Upper lobe of right lung (tissue), 1 donor: ENCODE measurements at regions not wholly inside any gene's neighbourhood (a gene's known extent, or its start where the extent isn't known, plus 50 kb on each side); places are given as distances from the start of the nearest gene placed in this dataset.

Experiments used
- ATAC-seq: fragments of 200-7000 bp; cut with Tn5 transposase; one replicate; pipeline ENCODE4 v1.9.1; 2020; ENCODE audit warnings: mild to moderate bottlenecking, moderate library complexity
- DNase-seq: peaks from one replicate; pipeline ENCODE4 v3.0.0-alpha.2; 2020
- H3K27ac ChIP-seq: fragments of 200-600 bp; one replicate; pipeline ENCODE4 v1.8.0; 2022
- H3K27me3 ChIP-seq: fragments of 200-600 bp; one replicate; pipeline ENCODE4 v1.8.0; 2022; ENCODE audit warnings: mild to moderate bottlenecking
- H3K36me3 ChIP-seq: fragments of 200-600 bp; one replicate; pipeline ENCODE4 v1.8.0; 2022
- H3K4me1 ChIP-seq: fragments of 200-600 bp; one replicate; pipeline ENCODE4 v1.8.0; 2022
- H3K4me3 ChIP-seq: fragments of 200-600 bp; one replicate; pipeline ENCODE4 v1.8.0; 2022; ENCODE audit warnings: mild to moderate bottlenecking
- H3K9me3 ChIP-seq: fragments of 200-600 bp; one replicate; pipeline ENCODE4 v1.8.0; 2022
- intact Hi-C: fragments of 100-400 bp; cut with DNase I; formaldehyde crosslinking; loops from one replicate; pipeline ENCODE4 v1.11.0; 2022
- TF ChIP-seq, protein P1 (sequence below): fragments of 200-600 bp; IDR thresholded peaks from one replicate; pipeline ENCODE4 v1.8.0; 2022; ENCODE audit warnings: antibody characterized with exemption
- donor health status: DM: no; HTN: yes; CAD: no; lungs with severe emphysema.

DNA sequence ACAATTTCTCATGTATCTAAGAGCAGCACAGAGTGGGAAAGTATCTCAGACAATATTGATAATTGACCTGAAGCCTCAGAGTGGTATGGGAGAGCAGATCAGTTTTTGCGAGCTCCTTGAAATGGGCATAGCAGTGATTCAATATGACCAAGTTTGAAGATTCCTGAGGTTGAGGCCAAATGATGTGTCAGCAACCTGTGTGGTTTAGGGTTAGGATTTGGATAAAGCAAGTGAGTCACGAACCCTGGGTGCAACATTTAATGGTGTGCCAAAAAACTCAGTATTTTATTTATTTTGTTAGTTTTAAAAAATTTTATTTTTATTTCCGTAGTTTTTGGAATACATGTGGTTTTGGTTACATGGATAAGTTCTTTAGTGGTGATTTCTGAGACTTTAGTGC, 92.5 kb upstream of the C21orf91 start:
- H3K9me3 ChIP-seq: no peaks in the 10 kb centered on the region
- H3K36me3 ChIP-seq: no peaks in the 10 kb centered on the region
- intact Hi-C loops: no loop called here
- no peaks in the 10 kb centered on the region for H3K4me1 ChIP-seq
- no peaks in the 10 kb centered on the region for H3K27me3 ChIP-seq
- ATAC-seq (no peak), DNase-seq (no peak)
- H3K4me3 ChIP-seq: no peak overlapping the region
- TF ChIP-seq, protein P1, sequence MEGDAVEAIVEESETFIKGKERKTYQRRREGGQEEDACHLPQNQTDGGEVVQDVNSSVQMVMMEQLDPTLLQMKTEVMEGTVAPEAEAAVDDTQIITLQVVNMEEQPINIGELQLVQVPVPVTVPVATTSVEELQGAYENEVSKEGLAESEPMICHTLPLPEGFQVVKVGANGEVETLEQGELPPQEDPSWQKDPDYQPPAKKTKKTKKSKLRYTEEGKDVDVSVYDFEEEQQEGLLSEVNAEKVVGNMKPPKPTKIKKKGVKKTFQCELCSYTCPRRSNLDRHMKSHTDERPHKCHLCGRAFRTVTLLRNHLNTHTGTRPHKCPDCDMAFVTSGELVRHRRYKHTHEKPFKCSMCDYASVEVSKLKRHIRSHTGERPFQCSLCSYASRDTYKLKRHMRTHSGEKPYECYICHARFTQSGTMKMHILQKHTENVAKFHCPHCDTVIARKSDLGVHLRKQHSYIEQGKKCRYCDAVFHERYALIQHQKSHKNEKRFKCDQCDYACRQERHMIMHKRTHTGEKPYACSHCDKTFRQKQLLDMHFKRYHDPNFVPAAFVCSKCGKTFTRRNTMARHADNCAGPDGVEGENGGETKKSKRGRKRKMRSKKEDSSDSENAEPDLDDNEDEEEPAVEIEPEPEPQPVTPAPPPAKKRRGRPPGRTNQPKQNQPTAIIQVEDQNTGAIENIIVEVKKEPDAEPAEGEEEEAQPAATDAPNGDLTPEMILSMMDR: no peak
- H3K27ac ChIP-seq: no peak overlapping the region

DNA sequence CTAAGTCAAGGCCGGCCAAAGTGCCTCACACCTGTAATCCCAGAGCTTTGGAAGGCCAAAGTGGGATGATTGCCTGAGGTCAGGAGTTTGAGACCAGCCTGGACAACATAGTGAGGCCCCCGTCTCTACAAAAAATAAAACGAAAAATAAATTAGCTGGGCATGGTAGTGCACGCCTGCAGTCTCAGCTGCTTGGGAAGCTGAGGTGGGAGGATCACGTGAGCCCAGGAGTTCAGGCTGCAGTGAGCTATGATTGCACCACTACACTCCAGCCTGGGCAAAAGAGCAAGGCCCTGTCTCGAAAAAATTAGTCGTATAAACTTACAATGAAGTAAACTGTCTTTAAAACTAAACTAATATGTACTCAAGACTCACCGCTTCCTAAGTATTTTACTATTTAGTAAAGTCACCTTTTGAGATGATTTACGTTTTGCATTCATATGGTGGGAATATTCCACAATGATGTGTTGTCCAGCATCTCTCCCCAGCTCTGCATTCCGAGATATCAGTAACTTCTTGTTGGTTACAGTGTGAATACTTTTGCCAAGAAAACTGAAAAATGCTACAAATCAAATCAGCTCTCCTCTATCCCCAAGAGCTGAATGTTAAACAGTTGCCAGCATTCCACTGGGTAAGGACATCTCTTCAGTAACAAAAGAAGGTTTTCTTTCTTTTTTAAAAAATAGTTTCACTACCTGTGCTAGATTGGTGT, 84.9 kb upstream of the C21orf91 start:
- intact Hi-C loops: loop anchor here (5.0 kb wide), 1 partner anchor 222 kb away; no protein-coding TSS in a partner anchor
- Histone ChIP-seq H3K4me1 (no peaks in the 10 kb centered on the region), H3K9me3 (no peaks in the 10 kb centered on the region), H3K27ac (no peak overlapping the region), H3K36me3 (no peaks in the 10 kb centered on the region), H3K27me3 (no peaks in the 10 kb centered on the region), H3K4me3 (no peak overlapping the region)
- DNase-seq (no peak), ATAC-seq (no peak)
- TF ChIP-seq, protein P1: no peak

DNA sequence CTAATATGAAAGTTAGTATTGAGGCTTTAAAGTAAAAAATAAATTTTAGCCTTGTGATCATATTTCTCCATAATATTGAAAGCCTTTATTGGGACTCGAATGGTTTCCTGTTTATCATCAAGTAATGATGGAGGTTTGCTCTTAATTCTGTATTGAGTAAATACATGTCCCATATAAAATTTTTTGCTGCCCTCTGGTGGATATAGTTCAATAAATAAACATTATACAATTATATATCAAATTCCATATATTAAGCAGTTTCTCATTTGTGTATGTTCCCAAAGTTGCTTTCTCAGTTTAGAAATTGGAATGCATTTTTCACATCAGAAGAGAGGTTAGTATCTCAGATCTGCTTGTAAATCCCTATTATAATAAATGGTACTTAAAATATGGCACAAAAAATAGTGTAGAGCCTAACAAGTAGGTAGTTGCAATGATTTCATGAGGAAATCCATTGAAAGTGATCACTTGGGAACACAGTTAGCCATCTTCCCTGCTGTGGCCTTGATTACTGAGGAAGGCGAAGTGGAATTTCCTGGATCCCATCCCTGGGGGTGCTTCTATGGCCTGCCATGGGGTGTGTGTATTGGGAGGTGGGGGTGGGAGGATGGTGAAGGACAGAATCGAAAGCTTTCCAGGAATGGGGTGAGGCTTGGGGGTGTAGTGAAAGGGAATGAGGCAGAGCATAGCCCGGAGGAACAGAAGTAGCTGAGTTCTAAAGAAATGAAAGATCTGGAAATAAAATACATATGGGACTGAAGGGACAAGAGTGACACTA, 84.1 kb upstream of the C21orf91 start:
- H3K27me3 ChIP-seq: no peaks in the 10 kb centered on the region
- no peak overlapping the region for H3K27ac ChIP-seq
- DNase-seq (no peak), ATAC-seq (peak; percentile 60)
- no peak overlapping the region for H3K4me3 ChIP-seq
- intact Hi-C loops: loop anchor here (5.0 kb wide), 1 partner anchor 221 kb away; no protein-coding TSS in a partner anchor
- H3K4me1 ChIP-seq: no peaks in the 10 kb centered on the region
- H3K9me3 ChIP-seq: no peaks in the 10 kb centered on the region
- TF ChIP-seq, protein P1: peak; percentile 43
- H3K36me3 ChIP-seq: no peaks in the 10 kb centered on the region

DNA sequence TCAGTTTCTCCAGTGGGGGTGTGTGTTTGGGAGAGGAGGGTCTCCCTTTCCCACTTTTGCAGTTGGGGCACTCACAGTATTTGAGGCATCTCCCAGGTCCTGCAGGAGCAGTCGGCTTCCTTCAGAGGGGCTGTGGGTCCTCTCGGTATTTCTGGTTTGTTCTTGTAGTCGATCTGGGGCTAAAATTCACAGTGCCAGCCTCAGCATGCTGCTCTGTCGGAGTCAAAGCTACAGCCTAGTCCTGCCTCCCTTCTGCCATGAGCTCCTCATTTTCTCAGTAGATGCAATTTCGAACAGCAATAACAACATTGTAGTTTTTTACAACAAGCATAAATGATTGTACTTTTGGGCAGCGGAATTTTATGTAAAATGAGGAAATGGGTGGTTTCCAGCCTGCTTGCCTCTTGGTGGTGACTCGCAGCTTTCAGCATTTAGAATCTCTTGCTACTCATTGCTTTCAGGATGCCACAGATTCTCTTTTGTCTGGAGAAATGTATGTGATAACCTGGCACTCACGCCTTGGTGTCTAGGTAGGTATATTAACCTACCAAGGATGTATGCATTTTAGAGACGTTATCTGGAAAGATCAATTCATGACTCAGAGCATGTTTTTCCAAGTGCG, 82.4 kb upstream of the C21orf91 start:
- no peak overlapping the region for H3K27ac ChIP-seq
- H3K4me3 ChIP-seq: no peak overlapping the region
- TF ChIP-seq, protein P1: no peak
- no peaks in the 10 kb centered on the region for H3K4me1 ChIP-seq
- ATAC-seq (no peak), DNase-seq (no peak)
- H3K9me3 ChIP-seq: no peaks in the 10 kb centered on the region
- no peaks in the 10 kb centered on the region for H3K27me3 ChIP-seq
- intact Hi-C loops: loop anchor here (5.0 kb wide), 1 partner anchor 219 kb away; no protein-coding TSS in a partner anchor
- no peaks in the 10 kb centered on the region for H3K36me3 ChIP-seq

- intact Hi-C loops: loop anchor here (5.0 kb wide), 1 partner anchor 219 kb away; no protein-coding TSS in a partner anchor
These were observed 81.8 kb upstream of the C21orf91 start for GRCh38 chr21:17900990-17901385.

More at GRCh38 chr21:17900990-17901385, 81.8 kb upstream of the C21orf91 start:
- no peak overlapping the region for H3K4me3 ChIP-seq
- no peak overlapping the region for H3K27ac ChIP-seq
- TF ChIP-seq, protein P1: no peak
- DNase-seq: no peak
- H3K36me3 ChIP-seq: no peaks in the 10 kb centered on the region
- H3K4me1 ChIP-seq: no peaks in the 10 kb centered on the region
- no peaks in the 10 kb centered on the region for H3K27me3 ChIP-seq
- ATAC-seq: no peak
- H3K9me3 ChIP-seq: no peaks in the 10 kb centered on the region
